Fibroblast of lung (primary cell): ENCODE measurements at regions not wholly inside any gene's neighbourhood (a gene's known extent, or its start where the extent isn't known, plus 50 kb on each side); places are given as distances from the start of the nearest gene placed in this dataset.

Source experiments
- EZH2 ChIP-seq: IDR thresholded peaks from 2 replicates; pipeline ENCODE4 v1.5.1; 2012; ENCODE audit warnings: low read length, control low read depth, mild to moderate bottlenecking; ENCODE audit errors: missing control alignments
- TF ChIP-seq, protein P1 (sequence below), 2 donors: IDR thresholded peaks in 1 of 2; conservative IDR thresholded peaks in 1 of 2; 1 replicate in 1 of 2; 2 replicates in 1 of 2; pipeline ENCODE4 v1.5.1; 2011 to 2012; ENCODE audit warnings: low read length in 2 of 2, control low read depth in 1 of 2, inconsistent platforms in 1 of 2, low read depth in 1 of 2, mild to moderate bottlenecking in 1 of 2

GRCh38 chr10:33074443-33074842 is 116.4 kb upstream of the ITGB1 start:
- TF ChIP-seq, protein P1, sequence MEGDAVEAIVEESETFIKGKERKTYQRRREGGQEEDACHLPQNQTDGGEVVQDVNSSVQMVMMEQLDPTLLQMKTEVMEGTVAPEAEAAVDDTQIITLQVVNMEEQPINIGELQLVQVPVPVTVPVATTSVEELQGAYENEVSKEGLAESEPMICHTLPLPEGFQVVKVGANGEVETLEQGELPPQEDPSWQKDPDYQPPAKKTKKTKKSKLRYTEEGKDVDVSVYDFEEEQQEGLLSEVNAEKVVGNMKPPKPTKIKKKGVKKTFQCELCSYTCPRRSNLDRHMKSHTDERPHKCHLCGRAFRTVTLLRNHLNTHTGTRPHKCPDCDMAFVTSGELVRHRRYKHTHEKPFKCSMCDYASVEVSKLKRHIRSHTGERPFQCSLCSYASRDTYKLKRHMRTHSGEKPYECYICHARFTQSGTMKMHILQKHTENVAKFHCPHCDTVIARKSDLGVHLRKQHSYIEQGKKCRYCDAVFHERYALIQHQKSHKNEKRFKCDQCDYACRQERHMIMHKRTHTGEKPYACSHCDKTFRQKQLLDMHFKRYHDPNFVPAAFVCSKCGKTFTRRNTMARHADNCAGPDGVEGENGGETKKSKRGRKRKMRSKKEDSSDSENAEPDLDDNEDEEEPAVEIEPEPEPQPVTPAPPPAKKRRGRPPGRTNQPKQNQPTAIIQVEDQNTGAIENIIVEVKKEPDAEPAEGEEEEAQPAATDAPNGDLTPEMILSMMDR (conservative IDR thresholded peaks at IDR 0.05 in 1 of 2, IDR thresholded peaks at IDR 0.05 in 1 of 2; ENCODE audit: low read depth in 1 of 2, low read length in 2 of 2), result no peak
- no peak for TF ChIP-seq EZH2
